HepG2 (cell line): ENCODE measurements at regions not wholly inside any gene's neighbourhood (a gene's known extent, or its start where the extent isn't known, plus 50 kb on each side); places are given as distances from the start of the nearest gene placed in this dataset.
A peak's percentile ranks its signal among the peaks of the same experiment; 100 is the strongest.

Experiments
- FOXA1 ChIP-seq, 2 experiments: fragments of 450-650 bp in 1 of 2; sonication (generic) in 1 of 2; formaldehyde crosslinking in 1 of 2; IDR thresholded peaks; 2 replicates each; pipeline versions ENCODE4 v1.4.0 to v1.6.1; 2016 to 2020; ENCODE audit warnings: missing genetic modification reagents in 1 of 2
- ISL2 ChIP-seq: sonication (generic); formaldehyde crosslinking; IDR thresholded peaks from 2 replicates; pipeline ENCODE4 v1.5.0; 2020; ENCODE audit warnings: missing genetic modification reagents
- MYPOP ChIP-seq: sonication (generic); formaldehyde crosslinking; IDR thresholded peaks from 2 replicates; pipeline ENCODE4 v1.8.1; 2023; ENCODE audit warnings: mild to moderate bottlenecking, moderate library complexity, missing genetic modification reagents
- PRDM15 ChIP-seq: sonication (generic); formaldehyde crosslinking; IDR thresholded peaks from 2 replicates; pipeline ENCODE4 v1.4.0; 2020; ENCODE audit warnings: missing genetic modification reagents
- PRMT3 ChIP-seq: sonication (generic); formaldehyde crosslinking; IDR thresholded peaks from 2 replicates; pipeline ENCODE4 v1.8.1; 2022; ENCODE audit warnings: low read depth, mild to moderate bottlenecking, moderate library complexity, missing genetic modification reagents, borderline replicate concordance
- RFXAP ChIP-seq: sonication (generic); formaldehyde crosslinking; IDR thresholded peaks from 2 replicates; pipeline ENCODE4 v1.4.0; 2020; ENCODE audit warnings: missing genetic modification reagents, borderline replicate concordance
- RORA ChIP-seq: sonication (generic); formaldehyde crosslinking; IDR thresholded peaks from 2 replicates; pipeline ENCODE4 v1.5.0; 2020; ENCODE audit warnings: mild to moderate bottlenecking, missing genetic modification reagents, moderate library complexity
- SOX6 ChIP-seq, 2 experiments: fragments of 450-650 bp in 1 of 2; sonication (generic) in 1 of 2; formaldehyde crosslinking in 1 of 2; IDR thresholded peaks; 2 replicates each; pipeline versions ENCODE4 v1.4.0 to v1.6.1; 2017 to 2020; ENCODE audit warnings: antibody characterized with exemption in 1 of 2, mild to moderate bottlenecking in 1 of 2, missing genetic modification reagents in 1 of 2
- SP140L ChIP-seq: sonication (generic); formaldehyde crosslinking; IDR thresholded peaks from 2 replicates; pipeline ENCODE4 v1.4.0; 2020; ENCODE audit warnings: missing genetic modification reagents, borderline replicate concordance
- ZNF207 ChIP-seq: fragments of 450-650 bp; IDR thresholded peaks from 2 replicates; pipeline ENCODE4 v1.6.1; 2016; ENCODE audit warnings: antibody characterized with exemption, borderline replicate concordance
- ZNF775 ChIP-seq: sonication (generic); formaldehyde crosslinking; IDR thresholded peaks from 2 replicates; pipeline ENCODE4 v1.4.0; 2020; ENCODE audit warnings: missing genetic modification reagents, mild to moderate bottlenecking, moderate library complexity, borderline replicate concordance
- ZSCAN22 ChIP-seq: sonication (generic); formaldehyde crosslinking; IDR thresholded peaks from 2 replicates; pipeline ENCODE4 v1.4.0; 2020; ENCODE audit warnings: mild to moderate bottlenecking, missing genetic modification reagents
- TF ChIP-seq, protein P1 (sequence below), 2 experiments: sonication (generic) in 1 of 2; formaldehyde crosslinking in 1 of 2; IDR thresholded peaks; 2 replicates each; pipeline versions ENCODE4 v1.4.0 to v1.6.1; 2016 to 2020; ENCODE audit warnings: borderline replicate concordance in 1 of 2, low read depth in 1 of 2, mild to moderate bottlenecking in 1 of 2, missing genetic modification reagents in 1 of 2
- TF ChIP-seq, protein P2 (sequence below): sonication (generic); formaldehyde crosslinking; IDR thresholded peaks from 2 replicates; pipeline ENCODE4; 2020; ENCODE audit warnings: missing genetic modification reagents, mild to moderate bottlenecking, borderline replicate concordance

- TF ChIP-seq PRDM15 (no peak), PRMT3 (CRISPR knock-in tag) (no peak), ZNF775 (CRISPR knock-in tag) (no peak), RFXAP (CRISPR knock-in tag) (0 out of 2 replicates have a peak, but pooled peaks have one; percentile 15), FOXA1 (IDR thresholded peaks at IDR 0.05) (no peak), FOXA1 (CRISPR knock-in tag; IDR thresholded peaks at IDR 0.05) (no peak), SP140L (no peak), MYPOP (no peak), ZSCAN22 (no peak), RORA (CRISPR knock-in tag) (no peak), ISL2 (CRISPR knock-in tag) (peak; percentile 69), ZNF207 (no peak), SOX6 (IDR thresholded peaks at IDR 0.05) (no peak), SOX6 (CRISPR knock-in tag; IDR thresholded peaks at IDR 0.05) (peak; percentile 69)
- TF ChIP-seq, protein P1, sequence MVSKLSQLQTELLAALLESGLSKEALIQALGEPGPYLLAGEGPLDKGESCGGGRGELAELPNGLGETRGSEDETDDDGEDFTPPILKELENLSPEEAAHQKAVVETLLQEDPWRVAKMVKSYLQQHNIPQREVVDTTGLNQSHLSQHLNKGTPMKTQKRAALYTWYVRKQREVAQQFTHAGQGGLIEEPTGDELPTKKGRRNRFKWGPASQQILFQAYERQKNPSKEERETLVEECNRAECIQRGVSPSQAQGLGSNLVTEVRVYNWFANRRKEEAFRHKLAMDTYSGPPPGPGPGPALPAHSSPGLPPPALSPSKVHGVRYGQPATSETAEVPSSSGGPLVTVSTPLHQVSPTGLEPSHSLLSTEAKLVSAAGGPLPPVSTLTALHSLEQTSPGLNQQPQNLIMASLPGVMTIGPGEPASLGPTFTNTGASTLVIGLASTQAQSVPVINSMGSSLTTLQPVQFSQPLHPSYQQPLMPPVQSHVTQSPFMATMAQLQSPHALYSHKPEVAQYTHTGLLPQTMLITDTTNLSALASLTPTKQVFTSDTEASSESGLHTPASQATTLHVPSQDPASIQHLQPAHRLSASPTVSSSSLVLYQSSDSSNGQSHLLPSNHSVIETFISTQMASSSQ (IDR thresholded peaks at IDR 0.05; ENCODE audit: low read depth), result 0 out of 2 replicates have a peak, but pooled peaks have one; percentile 20
- TF ChIP-seq, protein P1 (CRISPR knock-in tag; IDR thresholded peaks at IDR 0.05; ENCODE audit: borderline replicate concordance), result peak; percentile 27; the same call in 1 of the 2 replicates
- TF ChIP-seq, protein P2, sequence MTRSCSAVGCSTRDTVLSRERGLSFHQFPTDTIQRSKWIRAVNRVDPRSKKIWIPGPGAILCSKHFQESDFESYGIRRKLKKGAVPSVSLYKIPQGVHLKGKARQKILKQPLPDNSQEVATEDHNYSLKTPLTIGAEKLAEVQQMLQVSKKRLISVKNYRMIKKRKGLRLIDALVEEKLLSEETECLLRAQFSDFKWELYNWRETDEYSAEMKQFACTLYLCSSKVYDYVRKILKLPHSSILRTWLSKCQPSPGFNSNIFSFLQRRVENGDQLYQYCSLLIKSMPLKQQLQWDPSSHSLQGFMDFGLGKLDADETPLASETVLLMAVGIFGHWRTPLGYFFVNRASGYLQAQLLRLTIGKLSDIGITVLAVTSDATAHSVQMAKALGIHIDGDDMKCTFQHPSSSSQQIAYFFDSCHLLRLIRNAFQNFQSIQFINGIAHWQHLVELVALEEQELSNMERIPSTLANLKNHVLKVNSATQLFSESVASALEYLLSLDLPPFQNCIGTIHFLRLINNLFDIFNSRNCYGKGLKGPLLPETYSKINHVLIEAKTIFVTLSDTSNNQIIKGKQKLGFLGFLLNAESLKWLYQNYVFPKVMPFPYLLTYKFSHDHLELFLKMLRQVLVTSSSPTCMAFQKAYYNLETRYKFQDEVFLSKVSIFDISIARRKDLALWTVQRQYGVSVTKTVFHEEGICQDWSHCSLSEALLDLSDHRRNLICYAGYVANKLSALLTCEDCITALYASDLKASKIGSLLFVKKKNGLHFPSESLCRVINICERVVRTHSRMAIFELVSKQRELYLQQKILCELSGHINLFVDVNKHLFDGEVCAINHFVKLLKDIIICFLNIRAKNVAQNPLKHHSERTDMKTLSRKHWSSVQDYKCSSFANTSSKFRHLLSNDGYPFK (CRISPR knock-in tag), result 0 out of 2 replicates have a peak, but pooled peaks have one; percentile 21
These were observed 75.1 kb upstream of the USP9X start (continued) for GRCh38 chrX:41009850-41010846.
